ENCODE measurements at regions not wholly inside any gene's neighbourhood (a gene's known extent, or its start where the extent isn't known, plus 50 kb on each side); places are given as distances from the start of the nearest gene placed in this dataset.

GRCh38 chr2:8538531-8538930 is 143.3 kb upstream of the ID2 start:
- DNase-seq (ENCODE audit: low read depth) = no peak

GRCh38 chr2:8538931-8539621 is 142.8 kb upstream of the ID2 start:
- DNase-seq (ENCODE audit: low read depth) = no peak

GRCh38 chr2:8539743-8540551 is 141.9 kb upstream of the ID2 start:
- no peak for DNase-seq (ENCODE audit: low read depth)

GRCh38 chr2:8540552-8541055 is 141.3 kb upstream of the ID2 start:
- no peak for DNase-seq (ENCODE audit: low read depth)

- no peak for DNase-seq (ENCODE audit: low read depth)
Measured at GRCh38 chr2:8541223-8541622, 140.6 kb upstream of the ID2 start.

GRCh38 chr2:8541636-8542035 is 140.2 kb upstream of the ID2 start:
- DNase-seq (ENCODE audit: low read depth) = no peak

- DNase-seq (ENCODE audit: low read depth) = no peak
Measured at GRCh38 chr2:8542381-8543059, 139.3 kb upstream of the ID2 start.

GRCh38 chr2:8543060-8543382 is 138.8 kb upstream of the ID2 start:
- DNase-seq (ENCODE audit: low read depth) = no peak

GRCh38 chr2:8543383-8544170 is 138.3 kb upstream of the ID2 start:
- DNase-seq (ENCODE audit: low read depth) = peak; percentile 43

- DNase-seq (ENCODE audit: low read depth) = no peak
Measured at GRCh38 chr2:8544171-8544785, 137.6 kb upstream of the ID2 start.

- DNase-seq (ENCODE audit: low read depth) = peak; percentile 79
Measured at GRCh38 chr2:8544786-8545694, 136.8 kb upstream of the ID2 start.

- DNase-seq (ENCODE audit: low read depth) = no peak
Measured at GRCh38 chr2:8545695-8546611, 135.9 kb upstream of the ID2 start.

- no peak for DNase-seq (ENCODE audit: low read depth)
Measured at GRCh38 chr2:8546612-8547283, 135.1 kb upstream of the ID2 start.

- DNase-seq (ENCODE audit: low read depth) = no peak
Measured at GRCh38 chr2:8547284-8548064, 134.4 kb upstream of the ID2 start.

- no peak for DNase-seq (ENCODE audit: low read depth)
Measured at GRCh38 chr2:8548065-8548618, 133.7 kb upstream of the ID2 start.

- no peak for DNase-seq (ENCODE audit: low read depth)
Measured at GRCh38 chr2:8548619-8549150, 133.2 kb upstream of the ID2 start.

GRCh38 chr2:8549273-8549922 is 132.5 kb upstream of the ID2 start:
- DNase-seq (ENCODE audit: low read depth) = no peak

Data from stimulated activated CD8-positive, alpha-beta memory T cell treated with anti-CD3 and anti-CD28 coated beads, Interleukin-7, amount 100 ng/mL, for 24 hours (primary cell).